ENCODE measurements at regions not wholly inside any gene's neighbourhood (a gene's known extent, or its start where the extent isn't known, plus 50 kb on each side); places are given as distances from the start of the nearest gene placed in this dataset.

- no peak overlapping the region for H3K27ac ChIP-seq (ENCODE audit: low read depth, low read length)
- H2BK120ac ChIP-seq (replicated peaks; ENCODE audit: low read depth, low read length): no peak overlapping the region
- H3K23ac ChIP-seq (ENCODE audit: insufficient read length): no peak overlapping the region
- no peak overlapping the region for H2BK15ac ChIP-seq (ENCODE audit: low read length)
- ChIA-PET POLR2A (ENCODE audit: partially characterized antibody) (no interaction called here), CTCF (ENCODE audit: partially characterized antibody) (interaction anchor here (0.7 to 7.1 kb wide), 22 partner anchors 8 to 646 kb away, joined by 3 to 79 read pairs (median 7); partner anchors contain the start of gene BMP4)
- no peaks in the 10 kb centered on the region for H3K23me2 ChIP-seq (ENCODE audit: low read depth, low read length)
- H3K4me3 ChIP-seq (ENCODE audit: extremely low read depth in 1 of 4, insufficient read depth in 2 of 4, low read depth in 3 of 4, low read length in 4 of 4): no peak overlapping the region
- no peak overlapping the region for H2BK12ac ChIP-seq (ENCODE audit: low read depth, low read length)
- H4K5ac ChIP-seq (ENCODE audit: insufficient read length, low read depth, low read length): no peak overlapping the region
- no peaks in the 10 kb centered on the region for H3K79me2 ChIP-seq (ENCODE audit: control insufficient read depth in 1 of 2, insufficient read depth in 2 of 2, low read length in 2 of 2)
- H4K91ac ChIP-seq (replicated peaks; ENCODE audit: insufficient read length, low read length): no peak overlapping the region
- no peaks in the 10 kb centered on the region for H3K4me1 ChIP-seq (replicated peaks in 1 of 4; ENCODE audit: control insufficient read depth in 3 of 4, insufficient read depth in 4 of 4, low read length in 3 of 4)
- 96% methylated on average over 2 of the region's 2 CpGs; no CpG with 5 or more reads in 1 of the 2 experiments for WGBS, 2 experiments (ENCODE audit: extremely low coverage in 1 of 2, insufficient coverage in 1 of 2, insufficient read length in 1 of 2, insufficient replicate concordance in 2 of 2, low coverage in 1 of 2, low lambda C conversion rate in 2 of 2, missing lambda C conversion rate in 1 of 2)
- FAIRE-seq: no peak
- no peak overlapping the region for H2BK20ac ChIP-seq (ENCODE audit: low read length)
- no peaks in the 10 kb centered on the region for H3K27me3 ChIP-seq (replicated peaks in 1 of 4; ENCODE audit: control insufficient read depth in 3 of 4, extremely low read depth in 1 of 4, insufficient read depth in 3 of 4, low read length in 3 of 4)
- H3K79me1 ChIP-seq (ENCODE audit: low read depth, low read length): no peaks in the 10 kb centered on the region
- no peaks in the 10 kb centered on the region for H4K20me1 ChIP-seq (replicated peaks in 1 of 2; ENCODE audit: control insufficient read depth in 1 of 2, insufficient read depth in 2 of 2, low read length in 2 of 2)
- TF ChIP-seq EZH2 (IDR thresholded peaks at IDR 0.05; ENCODE audit: low read depth, low read length, severe bottlenecking) (no peak), RFX5 (IDR thresholded peaks at IDR 0.05; ENCODE audit: borderline replicate concordance, low read depth, low read length) (no peak), EGR1 (IDR thresholded peaks at IDR 0.05; ENCODE audit: borderline replicate concordance, low read depth, low read length) (no peak), KDM4A (IDR thresholded peaks at IDR 0.05; ENCODE audit: low read depth, low read length, severe bottlenecking) (no peak), SP4 (IDR thresholded peaks at IDR 0.05; ENCODE audit: low read length) (no peak), CHD2 (IDR thresholded peaks at IDR 0.05; ENCODE audit: low read length) (no peak), TEAD4 (IDR thresholded peaks at IDR 0.05; ENCODE audit: low read depth, low read length) (no peak), SP2 (IDR thresholded peaks at IDR 0.05; ENCODE audit: low read length) (no peak)
- H3K9me3 ChIP-seq (ENCODE audit: insufficient read depth in 2 of 2, low read depth in 1 of 2, low read length in 1 of 2): no peaks in the 10 kb centered on the region
- H3K56ac ChIP-seq (replicated peaks; ENCODE audit: insufficient read length, low read depth, low read length): no peak overlapping the region
- H3K14ac ChIP-seq (ENCODE audit: insufficient read length): no peak overlapping the region
- H3K9ac ChIP-seq (replicated peaks in 1 of 4; ENCODE audit: extremely low read depth in 1 of 4, low read depth in 3 of 4, low read length in 3 of 4): no peak overlapping the region
- DNase-seq (ENCODE audit: low read depth in 1 of 2, low spot score in 2 of 2): no peak
- H2AFZ ChIP-seq (ENCODE audit: low read length): no peak overlapping the region
- H2AK5ac ChIP-seq (ENCODE audit: low read depth, low read length): no peak overlapping the region
- H3K4ac ChIP-seq (replicated peaks; ENCODE audit: insufficient read length, low read depth, low read length): no peak overlapping the region
- H3K4me2 ChIP-seq (ENCODE audit: insufficient read depth in 1 of 2, low read depth in 2 of 2, low read length in 2 of 2): no peak overlapping the region
- H2BK5ac ChIP-seq (ENCODE audit: low read depth, low read length): no peak overlapping the region
- no peaks in the 10 kb centered on the region for H3K36me3 ChIP-seq (ENCODE audit: control insufficient read depth in 2 of 4, insufficient read depth in 4 of 4, low read length in 3 of 4)
- no peak overlapping the region for H3K18ac ChIP-seq (ENCODE audit: extremely low read depth, low read length)
- no peak overlapping the region for H4K8ac ChIP-seq (ENCODE audit: extremely low read depth, insufficient read depth, low read length)
Observed at GRCh38 chr14:54173802-54174201, 217.2 kb upstream of the BMP4 start.
